Erythroblast (primary cell): ENCODE measurements at regions not wholly inside any gene's neighbourhood (a gene's known extent, or its start where the extent isn't known, plus 50 kb on each side); places are given as distances from the start of the nearest gene placed in this dataset.

Experiments
- GATA1 ChIP-seq: IDR thresholded peaks from 2 replicates; pipeline ENCODE4 v1.6.1; 2011; ENCODE audit warnings: low read depth, mild to moderate bottlenecking, control low read depth, low read length, moderate library complexity
- POLR2A ChIP-seq: IDR thresholded peaks from 2 replicates; pipeline ENCODE4 v1.6.1; 2011; ENCODE audit warnings: mild to moderate bottlenecking, low read length

DNA sequence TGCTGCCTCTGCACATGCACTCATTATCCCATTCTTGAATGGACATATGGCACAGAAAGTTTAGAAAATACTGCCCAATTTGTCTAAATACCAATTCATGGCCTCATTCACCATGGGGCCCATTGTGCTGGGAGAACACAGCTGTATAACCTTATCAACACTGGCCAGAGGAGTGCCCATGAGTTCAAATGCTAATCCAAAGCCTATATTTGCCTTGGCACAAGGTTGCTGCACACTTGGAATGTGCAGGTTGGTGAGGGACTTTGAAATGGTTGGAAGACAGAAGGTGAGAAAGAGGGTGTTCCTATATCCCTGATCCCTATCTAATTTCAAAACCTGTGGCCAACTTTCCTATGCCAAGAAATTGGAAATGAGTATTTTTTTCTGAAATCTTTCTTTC is 693.9 kb upstream of the ID2 start:
- TF ChIP-seq POLR2A (no peak), GATA1 (no peak)
